PC-9 (cell line): ENCODE measurements at regions not wholly inside any gene's neighbourhood (a gene's known extent, or its start where the extent isn't known, plus 50 kb on each side); places are given as distances from the start of the nearest gene placed in this dataset.

ENCODE experiments used
- BruUV-seq: library from RNA; stranded (reverse); fragments of 400-500 nt; replicated peaks from 2 replicates; lab custom pipeline; 2021; lab: Mats Ljungman, UMichigan
- CTCF ChIA-PET: fragments of 300-600 bp; sonication (Branson Sonifier 250); formaldehyde crosslinking; loops from one replicate; lab custom pipeline; 2022; ENCODE audit warnings: antibody characterized with exemption; lab: Charles Lee
- POLR2A ChIA-PET: fragments of 300-600 bp; sonication (Branson Sonifier 250); formaldehyde crosslinking; loops from one replicate; lab custom pipeline; 2022; ENCODE audit warnings: antibody characterized with exemption; ENCODE audit not compliant: unreplicated experiment; lab: Charles Lee
- DNase-seq, 2 experiments: peaks; one replicate each; pipeline versions ENCODE4 v3.0.0 to v3.0.0-alpha.2; 2015 to 2022; ENCODE audit warnings: mixed read lengths in 1 of 2
- H2AFZ ChIP-seq: fragments of 200-600 bp; sonication (generic); 2 replicates; pipeline ENCODE4 v1.8.1; 2017; ENCODE audit warnings: antibody characterized with exemption
- H3F3A ChIP-seq: fragments of 200-600 bp; sonication (generic); 2 replicates; pipeline ENCODE4 v1.8.1; 2017; ENCODE audit warnings: antibody characterized with exemption, mild to moderate bottlenecking, low read depth; ENCODE audit not compliant: insufficient read depth
- H3K27ac ChIP-seq: fragments of 200-600 bp; sonication (generic); 2 replicates; pipeline ENCODE4 v1.6.1; 2016; ENCODE audit warnings: mixed run types
- H3K27me3 ChIP-seq: fragments of 200-600 bp; sonication (generic); 2 replicates; pipeline ENCODE4 v1.6.1; 2016; ENCODE audit warnings: low read depth, mixed run types; ENCODE audit not compliant: insufficient read depth
- H3K36me3 ChIP-seq: fragments of 200-600 bp; sonication (generic); 2 replicates; pipeline ENCODE4 v1.6.1; 2016; ENCODE audit warnings: low read depth, mixed run types
- H3K4me1 ChIP-seq: fragments of 200-600 bp; sonication (generic); replicated peaks from 2 replicates; pipeline ENCODE4 v1.6.1; 2016; ENCODE audit warnings: mixed run types; ENCODE audit not compliant: insufficient read depth
- H3K4me2 ChIP-seq: fragments of 200-600 bp; sonication (generic); 2 replicates; pipeline ENCODE4 v1.6.1; 2017; ENCODE audit warnings: mixed run types
- H3K4me3 ChIP-seq: fragments of 200-600 bp; sonication (generic); 2 replicates; pipeline ENCODE4 v1.6.1; 2016; ENCODE audit warnings: mixed run types
- H3K79me2 ChIP-seq: fragments of 200-600 bp; sonication (generic); 2 replicates; pipeline ENCODE4 v1.6.1; 2017; ENCODE audit warnings: low read depth, mixed run types
- H3K9me2 ChIP-seq: fragments of 200-600 bp; sonication (generic); 2 replicates; pipeline ENCODE4 v1.8.1; 2017; ENCODE audit warnings: mild to moderate bottlenecking; ENCODE audit not compliant: insufficient read depth
- H3K9me3 ChIP-seq: fragments of 200-600 bp; sonication (generic); 2 replicates; pipeline ENCODE4 v1.8.1; 2016; ENCODE audit warnings: low read depth; ENCODE audit not compliant: insufficient read depth
- H4K20me1 ChIP-seq: fragments of 200-600 bp; sonication (generic); 2 replicates; pipeline ENCODE4 v1.8.1; 2017; ENCODE audit not compliant: insufficient read depth
- CTCF ChIP-seq: fragments of 200-600 bp; sonication (generic); conservative IDR thresholded peaks from 2 replicates; pipeline ENCODE4 v1.6.1; 2017; ENCODE audit warnings: mixed run types, antibody characterized with exemption, mild to moderate bottlenecking, moderate library complexity
- EZH2 ChIP-seq: fragments of 200-600 bp; sonication (generic); IDR thresholded peaks from 2 replicates; pipeline ENCODE4 v1.8.0; 2017; ENCODE audit warnings: antibody characterized with exemption, low read depth
- intact Hi-C: fragments of 100-400 bp; cut with micrococcal nuclease; formaldehyde crosslinking; loops from one replicate; pipeline ENCODE4 v1.10.0; 2022; ENCODE audit not compliant: unreplicated experiment

- H3K4me1 ChIP-seq: peaks cover 6% of the 10 kb centered on the region; the same call in 1 of the 2 replicates
- no peak for DNase-seq
- H2AFZ ChIP-seq: no peak overlapping the region
- H3K36me3 ChIP-seq: no peaks in the 10 kb centered on the region
- peaks cover 7% of the 10 kb centered on the region; the same call in 1 of the 2 replicates for H3K9me3 ChIP-seq
- H3K27ac ChIP-seq: no peak overlapping the region
- no peak overlapping the region for H3K4me2 ChIP-seq
- no peaks in the 10 kb centered on the region for H3K9me2 ChIP-seq
- no peaks in the 10 kb centered on the region for H3K79me2 ChIP-seq
- POLR2A ChIA-PET: no interaction called here
- H4K20me1 ChIP-seq: no peaks in the 10 kb centered on the region; the same call in 1 of the 2 replicates
- intact Hi-C loops: no loop called here
- H3K4me3 ChIP-seq: no peak overlapping the region
- BruUV-seq: no TSS peak
- no peak for TF ChIP-seq CTCF
- no peak for TF ChIP-seq EZH2
- no peaks in the 10 kb centered on the region for H3K27me3 ChIP-seq
- CTCF ChIA-PET: no interaction called here
- no peaks in the 10 kb centered on the region for H3F3A ChIP-seq
These were observed 206.6 kb upstream of the SLC10A2 start for GRCh38 chr13:103272770-103273169.

GRCh38 chr13:103263448-103263847 is 197.2 kb upstream of the SLC10A2 start:
- no peaks in the 10 kb centered on the region for H3K79me2 ChIP-seq
- H3K4me1 ChIP-seq: no peaks in the 10 kb centered on the region
- no TSS peak for BruUV-seq
- H3K36me3 ChIP-seq: no peaks in the 10 kb centered on the region
- no peaks in the 10 kb centered on the region for H3K9me2 ChIP-seq
- ChIA-PET CTCF (no interaction called here), POLR2A (no interaction called here)
- no peak for DNase-seq
- H3F3A ChIP-seq: no peaks in the 10 kb centered on the region
- no peak overlapping the region for H3K4me3 ChIP-seq
- peaks cover 9% of the 10 kb centered on the region for H3K9me3 ChIP-seq
- H2AFZ ChIP-seq: no peak overlapping the region
- H4K20me1 ChIP-seq: no peaks in the 10 kb centered on the region
- no peak overlapping the region for H3K4me2 ChIP-seq
- H3K27me3 ChIP-seq: no peaks in the 10 kb centered on the region
- intact Hi-C loops: no loop called here
- no peak overlapping the region for H3K27ac ChIP-seq
- no peak for TF ChIP-seq CTCF
- TF ChIP-seq EZH2: no peak

- Histone ChIP-seq H3K4me3 (no peak overlapping the region), H3K4me2 (no peak overlapping the region), H3K9me2 (no peaks in the 10 kb centered on the region), H2AFZ (no peak overlapping the region), H3K79me2 (no peaks in the 10 kb centered on the region), H3K27me3 (no peaks in the 10 kb centered on the region), H4K20me1 (no peaks in the 10 kb centered on the region), H3K36me3 (no peaks in the 10 kb centered on the region), H3F3A (no peaks in the 10 kb centered on the region), H3K27ac (no peak overlapping the region), H3K4me1 (0 out of 2 replicates have a peak, but pooled peaks cover 8% of the 10 kb centered on the region), H3K9me3 (peaks cover 3% of the 10 kb centered on the region; the same call in 1 of the 2 replicates)
- DNase-seq: no peak
- no TSS peak for BruUV-seq
- no peak for TF ChIP-seq EZH2
- no peak for TF ChIP-seq CTCF
- intact Hi-C loops: no loop called here
- CTCF ChIA-PET: no interaction called here
- POLR2A ChIA-PET: no interaction called here
These were observed 189.5 kb upstream of the SLC10A2 start for GRCh38 chr13:103255587-103256301.
